DMS53 (cell line): ENCODE measurements at regions not wholly inside any gene's neighbourhood (a gene's known extent, or its start where the extent isn't known, plus 50 kb on each side); places are given as distances from the start of the nearest gene placed in this dataset.

Experiments
- DNase-seq: peaks from one replicate; lab custom pipeline; 2025; lab: John Stamatoyannopoulos, UW

GRCh38 chr18:28826107-28826506 is 649.2 kb upstream of the CDH2 start:
- DNase-seq, result no peak

- no peak for DNase-seq
Measured at GRCh38 chr18:28824183-28824574, 647.2 kb upstream of the CDH2 start.

GRCh38 chr18:28823506-28824182 is 646.7 kb upstream of the CDH2 start:
- DNase-seq, result no peak

GRCh38 chr18:28820353-28820752 is 643.4 kb upstream of the CDH2 start:
- no peak for DNase-seq

- DNase-seq, result no peak
Measured at GRCh38 chr18:28816155-28816554, 639.2 kb upstream of the CDH2 start.

- DNase-seq, result peak; percentile 78
Measured at GRCh38 chr18:28814365-28814764, 637.4 kb upstream of the CDH2 start.

GRCh38 chr18:28808373-28808772 is 631.4 kb upstream of the CDH2 start:
- DNase-seq, result no peak

GRCh38 chr18:28805491-28805890 is 628.6 kb upstream of the CDH2 start:
- DNase-seq, result no peak

GRCh38 chr18:28804512-28805202 is 627.7 kb upstream of the CDH2 start:
- DNase-seq, result no peak

- DNase-seq, result no peak
Measured at GRCh38 chr18:28802546-28802945, 625.6 kb upstream of the CDH2 start.

GRCh38 chr18:28801876-28802275 is 624.9 kb upstream of the CDH2 start:
- no peak for DNase-seq

- no peak for DNase-seq
Measured at GRCh38 chr18:28794459-28795245, 617.7 kb upstream of the CDH2 start.

GRCh38 chr18:28793901-28794300 is 617.0 kb upstream of the CDH2 start:
- DNase-seq, result peak; percentile 12

GRCh38 chr18:28792404-28793086 is 615.6 kb upstream of the CDH2 start:
- DNase-seq, result peak; percentile 60

GRCh38 chr18:28791101-28791500 is 614.2 kb upstream of the CDH2 start:
- no peak for DNase-seq

GRCh38 chr18:28789502-28789901 is 612.6 kb upstream of the CDH2 start:
- no peak for DNase-seq

- no peak for DNase-seq
Measured at GRCh38 chr18:28786926-28787325, 610.0 kb upstream of the CDH2 start.

- DNase-seq, result no peak
Measured at GRCh38 chr18:28781616-28782362, 604.9 kb upstream of the CDH2 start.

- DNase-seq, result no peak
Measured at GRCh38 chr18:28778706-28779105, 601.8 kb upstream of the CDH2 start.

GRCh38 chr18:28777756-28778155 is 600.8 kb upstream of the CDH2 start:
- DNase-seq, result no peak

GRCh38 chr18:28771849-28772248 is 594.9 kb upstream of the CDH2 start:
- no peak for DNase-seq
